HFF-Myc (cell line): ENCODE measurements at regions not wholly inside any gene's neighbourhood (a gene's known extent, or its start where the extent isn't known, plus 50 kb on each side); places are given as distances from the start of the nearest gene placed in this dataset.

ENCODE experiments used
- DNase-seq: peaks from one replicate; pipeline ENCODE4 v3.0.0-alpha.2; 2011; ENCODE audit warnings: low read depth; ENCODE audit errors: extremely low read depth
- H3K4me3 ChIP-seq: replicated peaks from 2 replicates; pipeline ENCODE4 v1.5.1; 2011; ENCODE audit warnings: low read depth, mild to moderate bottlenecking, control low read depth, low read length
- TF ChIP-seq, protein P1 (sequence below): IDR thresholded peaks from 2 replicates; pipeline ENCODE4 v1.5.1; 2012; ENCODE audit warnings: mild to moderate bottlenecking, low read depth, low read length, control low read depth; ENCODE audit errors: missing control alignments

DNA sequence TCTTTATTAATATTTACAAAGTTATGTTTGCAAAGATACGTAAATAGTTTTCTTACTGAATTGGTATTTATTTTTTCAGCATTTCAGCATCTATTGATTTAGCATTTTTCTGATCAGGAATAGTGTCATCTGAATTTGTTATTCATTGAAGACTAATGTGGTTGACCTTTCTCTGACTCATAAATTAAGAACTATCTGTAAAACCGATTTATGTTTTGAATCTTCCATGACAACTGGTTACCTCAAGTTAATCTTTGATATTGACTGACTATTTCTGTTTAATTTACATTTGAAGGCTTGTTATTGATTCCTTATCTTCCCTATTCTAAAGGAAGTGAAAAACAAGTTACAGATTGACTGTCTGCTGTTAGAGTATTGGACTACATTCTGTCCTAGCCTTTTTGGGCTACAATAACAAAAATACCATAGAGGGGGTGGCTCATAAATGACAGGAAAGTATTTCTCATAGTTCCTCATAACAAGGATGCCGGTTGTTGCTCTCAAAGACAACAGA lies 1131.4 kb downstream of the PLA2G4A start:
- DNase-seq = no peak
- no peak overlapping the region for H3K4me3 ChIP-seq
- TF ChIP-seq, protein P1, sequence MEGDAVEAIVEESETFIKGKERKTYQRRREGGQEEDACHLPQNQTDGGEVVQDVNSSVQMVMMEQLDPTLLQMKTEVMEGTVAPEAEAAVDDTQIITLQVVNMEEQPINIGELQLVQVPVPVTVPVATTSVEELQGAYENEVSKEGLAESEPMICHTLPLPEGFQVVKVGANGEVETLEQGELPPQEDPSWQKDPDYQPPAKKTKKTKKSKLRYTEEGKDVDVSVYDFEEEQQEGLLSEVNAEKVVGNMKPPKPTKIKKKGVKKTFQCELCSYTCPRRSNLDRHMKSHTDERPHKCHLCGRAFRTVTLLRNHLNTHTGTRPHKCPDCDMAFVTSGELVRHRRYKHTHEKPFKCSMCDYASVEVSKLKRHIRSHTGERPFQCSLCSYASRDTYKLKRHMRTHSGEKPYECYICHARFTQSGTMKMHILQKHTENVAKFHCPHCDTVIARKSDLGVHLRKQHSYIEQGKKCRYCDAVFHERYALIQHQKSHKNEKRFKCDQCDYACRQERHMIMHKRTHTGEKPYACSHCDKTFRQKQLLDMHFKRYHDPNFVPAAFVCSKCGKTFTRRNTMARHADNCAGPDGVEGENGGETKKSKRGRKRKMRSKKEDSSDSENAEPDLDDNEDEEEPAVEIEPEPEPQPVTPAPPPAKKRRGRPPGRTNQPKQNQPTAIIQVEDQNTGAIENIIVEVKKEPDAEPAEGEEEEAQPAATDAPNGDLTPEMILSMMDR = no peak

DNA sequence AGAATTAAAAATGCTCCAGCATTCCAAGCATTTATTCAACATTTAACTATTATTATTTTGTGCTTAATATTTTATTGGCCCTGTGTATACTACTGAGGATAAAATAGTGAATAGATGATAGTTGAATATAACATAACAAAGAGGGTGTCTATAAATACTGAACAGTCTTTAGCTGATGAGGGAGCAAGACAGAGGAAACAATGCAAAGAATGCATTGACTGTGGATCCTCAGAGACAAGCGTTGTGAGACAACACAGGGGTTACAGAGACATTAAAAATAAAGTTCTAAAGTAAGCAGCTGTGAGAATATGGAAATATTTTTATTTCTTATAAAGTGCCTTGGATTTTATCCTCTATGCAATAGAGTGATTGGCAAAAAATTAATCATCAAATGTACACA lies 1133.1 kb downstream of the PLA2G4A start:
- no peak overlapping the region for H3K4me3 ChIP-seq
- DNase-seq = no peak
- TF ChIP-seq, protein P1 = no peak

DNA sequence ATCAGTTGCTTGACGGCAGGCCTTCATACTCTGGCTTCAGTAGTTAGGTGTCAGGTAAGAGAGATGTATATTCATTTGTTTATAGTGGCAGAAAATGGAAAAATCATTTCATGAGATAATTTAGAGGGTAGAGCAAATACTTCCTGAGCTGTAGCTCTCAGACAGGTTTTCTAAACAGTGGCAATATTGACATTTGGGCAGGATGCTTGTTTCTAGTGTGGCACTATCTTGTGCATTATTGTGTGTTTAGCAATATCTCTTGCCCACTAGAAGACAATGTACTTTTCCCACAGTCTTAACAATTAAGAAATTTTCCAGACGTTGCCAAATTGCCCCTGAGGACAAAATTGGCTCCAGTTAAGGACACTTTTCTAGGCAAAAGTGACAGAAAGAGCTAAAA lies 1143.1 kb downstream of the PLA2G4A start:
- TF ChIP-seq, protein P1 = no peak
- no peak overlapping the region for H3K4me3 ChIP-seq
- no peak for DNase-seq

DNA sequence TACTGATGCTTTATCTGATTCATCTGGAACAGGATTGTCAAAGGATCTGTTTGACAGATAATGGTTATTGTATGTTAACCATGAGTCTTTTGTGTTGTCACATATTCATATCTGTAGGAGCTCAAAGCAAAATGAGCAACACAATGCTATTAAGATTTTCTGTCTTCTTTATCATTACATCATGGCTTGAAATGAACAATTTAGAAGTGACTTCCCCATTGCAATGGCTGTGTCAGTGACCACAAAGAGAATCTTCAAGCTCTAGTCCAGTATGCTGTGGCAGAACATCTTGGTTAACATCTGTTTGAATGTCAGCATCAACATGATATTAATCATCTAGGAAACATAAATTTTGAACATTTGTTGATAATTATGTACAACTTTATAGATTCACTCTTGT lies 1148.5 kb downstream of the PLA2G4A start:
- TF ChIP-seq, protein P1 = no peak
- no peak for DNase-seq
- no peak overlapping the region for H3K4me3 ChIP-seq

DNA sequence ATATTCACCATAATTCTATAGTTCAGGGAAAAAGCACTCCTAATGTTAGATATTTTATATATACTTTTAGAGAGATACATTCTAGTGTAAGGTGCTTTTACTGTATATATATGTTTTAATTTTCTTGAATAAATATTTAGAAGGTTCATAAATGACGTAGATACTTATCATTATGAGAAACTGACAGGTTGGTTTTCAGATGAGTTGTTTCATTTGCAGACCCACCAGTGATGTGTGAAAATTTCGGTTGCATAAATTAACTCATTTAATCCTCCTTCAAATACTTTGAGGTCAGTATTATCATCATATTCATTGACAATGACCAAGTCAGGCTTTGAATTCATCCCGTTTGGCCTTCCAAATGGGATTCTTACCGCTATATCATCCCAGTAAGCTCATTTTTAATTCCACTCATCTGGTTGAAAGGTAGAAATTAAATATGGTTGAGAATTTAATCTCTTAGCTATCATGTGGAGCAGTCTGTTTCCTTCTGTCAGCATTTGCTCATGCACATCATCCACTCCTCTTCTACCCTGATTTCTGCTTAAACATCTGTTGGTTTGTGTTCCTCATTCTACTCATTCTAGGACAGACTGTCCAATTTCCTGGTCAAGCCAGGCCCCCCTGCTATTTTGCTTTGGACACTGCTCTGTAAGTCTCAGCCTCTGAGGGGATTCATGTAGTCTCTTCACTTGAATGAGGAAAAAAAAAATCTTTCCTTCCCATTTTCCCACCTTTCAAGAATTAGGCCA lies 1156.6 kb downstream of the PLA2G4A start:
- TF ChIP-seq, protein P1 = no peak
- no peak for DNase-seq
- no peak overlapping the region for H3K4me3 ChIP-seq

DNA sequence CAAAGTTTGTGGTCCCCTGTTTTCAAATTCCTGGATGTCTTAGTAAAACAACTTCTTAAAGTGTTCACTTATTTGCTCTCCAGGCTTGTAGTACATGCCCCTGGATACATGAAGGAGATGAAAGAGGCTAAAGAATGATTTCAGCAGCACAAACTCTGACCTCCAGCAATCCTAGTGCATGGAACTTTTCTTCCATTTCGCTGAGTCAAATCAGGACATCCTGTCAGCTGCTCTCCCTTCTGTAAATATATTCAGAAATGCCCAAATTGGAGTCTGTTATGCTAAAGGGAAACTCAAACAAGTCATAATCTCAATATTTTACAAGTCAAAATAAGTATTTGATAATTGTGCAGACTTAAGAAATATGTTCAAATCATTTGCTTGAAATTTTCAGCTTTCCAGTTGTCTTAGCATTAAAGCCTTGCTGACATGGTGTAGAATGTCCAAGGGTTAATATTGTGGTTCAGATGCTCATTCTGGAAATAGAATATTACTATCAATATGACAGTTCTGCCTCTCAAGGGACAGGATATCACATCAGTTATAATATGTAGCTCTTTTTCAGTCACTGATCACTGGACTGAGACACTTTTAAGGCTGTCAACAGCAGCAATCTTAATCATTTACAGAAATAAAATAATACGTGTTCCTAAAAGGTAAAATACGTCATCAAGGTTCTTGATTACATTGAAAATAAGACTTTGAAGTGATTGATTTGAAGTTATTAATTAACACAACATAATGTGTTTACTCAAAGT lies 1157.3 kb downstream of the PLA2G4A start:
- no peak overlapping the region for H3K4me3 ChIP-seq
- TF ChIP-seq, protein P1 = no peak
- no peak for DNase-seq
